KMS-11 (cell line): ENCODE measurements at regions not wholly inside any gene's neighbourhood (a gene's known extent, or its start where the extent isn't known, plus 50 kb on each side); places are given as distances from the start of the nearest gene placed in this dataset.

Source experiments
- H2AFZ ChIP-seq: fragments of 200-600 bp; sonication (generic); 2 replicates; pipeline ENCODE4 v1.6.1; 2016; ENCODE audit warnings: antibody characterized with exemption, mixed run types, low read depth
- H3K27ac ChIP-seq: fragments of 200-600 bp; sonication (generic); 2 replicates; pipeline ENCODE4 v1.6.1; 2016; ENCODE audit warnings: mild to moderate bottlenecking, mixed run types
- H3K27me3 ChIP-seq: fragments of 200-600 bp; sonication (generic); 2 replicates; pipeline ENCODE4 v1.6.1; 2017; ENCODE audit warnings: mild to moderate bottlenecking, low read depth, mixed run types, moderate library complexity; ENCODE audit not compliant: insufficient read depth
- H3K36me3 ChIP-seq: fragments of 200-600 bp; sonication (generic); 2 replicates; pipeline ENCODE4 v1.6.1; 2017; ENCODE audit warnings: mild to moderate bottlenecking, mixed run types; ENCODE audit not compliant: insufficient read depth
- H3K4me1 ChIP-seq: fragments of 200-600 bp; sonication (generic); 2 replicates; pipeline ENCODE4 v1.6.1; 2016; ENCODE audit warnings: mild to moderate bottlenecking, low read depth, mixed run types; ENCODE audit not compliant: poor library complexity, severe bottlenecking
- H3K4me2 ChIP-seq: fragments of 200-600 bp; sonication (generic); 2 replicates; pipeline ENCODE4 v1.7.0; 2016; ENCODE audit warnings: mild to moderate bottlenecking, mixed run types
- H3K4me3 ChIP-seq: fragments of 200-600 bp; sonication (generic); IDR thresholded peaks from 2 replicates; pipeline ENCODE4 v1.6.1; 2017; ENCODE audit warnings: low read depth, low read length, mixed read lengths; ENCODE audit not compliant: insufficient read depth
- H3K79me2 ChIP-seq: fragments of 200-600 bp; sonication (generic); 2 replicates; pipeline ENCODE4 v1.6.1; 2016; ENCODE audit warnings: low read depth, mixed run types; ENCODE audit not compliant: insufficient read depth
- H3K9ac ChIP-seq: fragments of 200-600 bp; sonication (generic); 2 replicates; pipeline ENCODE4 v1.6.1; 2016; ENCODE audit warnings: mild to moderate bottlenecking, mixed run types
- H4K20me1 ChIP-seq: fragments of 200-600 bp; sonication (generic); 2 replicates; pipeline ENCODE4 v1.6.1; 2016; ENCODE audit warnings: mild to moderate bottlenecking, mixed run types; ENCODE audit not compliant: insufficient read depth
- TF ChIP-seq, protein P1 (sequence below): fragments of 200-600 bp; sonication (generic); conservative IDR thresholded peaks from 2 replicates; pipeline ENCODE4 v1.6.1; 2017; ENCODE audit warnings: low read depth, mild to moderate bottlenecking, antibody characterized with exemption, low read length, moderate library complexity, mixed read lengths

DNA sequence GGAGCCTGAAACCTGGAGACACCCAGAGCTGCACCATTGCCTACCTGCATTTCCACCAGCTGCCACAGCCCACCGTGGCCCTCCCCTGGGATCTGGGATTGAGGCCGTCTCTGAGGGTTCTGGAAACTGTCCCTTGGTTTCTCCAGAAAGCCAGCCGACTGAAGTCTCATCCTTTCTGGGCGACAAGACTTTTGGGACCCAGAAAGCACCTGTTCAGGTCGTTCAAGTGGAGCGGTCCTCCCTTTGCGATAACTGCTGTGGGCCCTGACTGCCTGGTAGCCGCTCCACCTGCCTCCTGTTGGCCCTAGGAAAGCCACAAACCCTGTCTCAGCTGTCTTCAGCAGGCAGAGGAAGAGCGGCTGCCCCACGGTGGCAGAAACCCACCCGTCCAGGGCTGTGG lies 346.0 kb upstream of the MKI67 start:
- no peak overlapping the region for H3K4me2 ChIP-seq
- TF ChIP-seq, protein P1, sequence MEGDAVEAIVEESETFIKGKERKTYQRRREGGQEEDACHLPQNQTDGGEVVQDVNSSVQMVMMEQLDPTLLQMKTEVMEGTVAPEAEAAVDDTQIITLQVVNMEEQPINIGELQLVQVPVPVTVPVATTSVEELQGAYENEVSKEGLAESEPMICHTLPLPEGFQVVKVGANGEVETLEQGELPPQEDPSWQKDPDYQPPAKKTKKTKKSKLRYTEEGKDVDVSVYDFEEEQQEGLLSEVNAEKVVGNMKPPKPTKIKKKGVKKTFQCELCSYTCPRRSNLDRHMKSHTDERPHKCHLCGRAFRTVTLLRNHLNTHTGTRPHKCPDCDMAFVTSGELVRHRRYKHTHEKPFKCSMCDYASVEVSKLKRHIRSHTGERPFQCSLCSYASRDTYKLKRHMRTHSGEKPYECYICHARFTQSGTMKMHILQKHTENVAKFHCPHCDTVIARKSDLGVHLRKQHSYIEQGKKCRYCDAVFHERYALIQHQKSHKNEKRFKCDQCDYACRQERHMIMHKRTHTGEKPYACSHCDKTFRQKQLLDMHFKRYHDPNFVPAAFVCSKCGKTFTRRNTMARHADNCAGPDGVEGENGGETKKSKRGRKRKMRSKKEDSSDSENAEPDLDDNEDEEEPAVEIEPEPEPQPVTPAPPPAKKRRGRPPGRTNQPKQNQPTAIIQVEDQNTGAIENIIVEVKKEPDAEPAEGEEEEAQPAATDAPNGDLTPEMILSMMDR: no peak
- H4K20me1 ChIP-seq: no peaks in the 10 kb centered on the region
- no peak overlapping the region for H3K27ac ChIP-seq
- H3K4me3 ChIP-seq: no peak overlapping the region
- no peaks in the 10 kb centered on the region for H3K27me3 ChIP-seq
- H3K9ac ChIP-seq: no peak overlapping the region
- no peaks in the 10 kb centered on the region for H3K79me2 ChIP-seq
- H3K36me3 ChIP-seq: no peaks in the 10 kb centered on the region
- H3K4me1 ChIP-seq: no peaks in the 10 kb centered on the region
- H2AFZ ChIP-seq: no peak overlapping the region

DNA sequence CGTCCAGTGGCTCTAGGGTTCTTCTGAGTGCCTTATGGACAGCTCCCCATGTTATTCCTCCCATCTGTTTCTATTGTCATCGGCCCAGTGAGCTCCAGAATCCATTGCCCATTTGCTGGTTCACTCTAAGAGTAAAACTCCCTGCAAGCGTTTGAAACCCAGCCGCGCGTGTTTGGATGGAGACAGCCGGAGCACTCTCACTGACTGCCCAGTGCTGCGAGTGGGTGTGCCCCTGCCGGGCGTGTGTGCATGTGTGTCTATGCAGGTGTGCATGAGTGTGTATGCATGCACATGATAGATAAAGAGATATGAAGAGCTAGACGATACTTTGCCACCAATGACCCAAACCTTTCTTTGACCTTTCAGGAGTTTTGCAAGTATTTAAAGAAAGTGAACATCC lies 347.2 kb upstream of the MKI67 start:
- TF ChIP-seq, protein P1: no peak
- Histone ChIP-seq H3K4me2 (no peak overlapping the region), H2AFZ (no peak overlapping the region), H3K9ac (no peak overlapping the region), H3K27me3 (no peaks in the 10 kb centered on the region), H3K79me2 (no peaks in the 10 kb centered on the region), H3K4me1 (no peaks in the 10 kb centered on the region), H3K4me3 (no peak overlapping the region), H3K27ac (no peak overlapping the region), H4K20me1 (no peaks in the 10 kb centered on the region), H3K36me3 (no peaks in the 10 kb centered on the region)

DNA sequence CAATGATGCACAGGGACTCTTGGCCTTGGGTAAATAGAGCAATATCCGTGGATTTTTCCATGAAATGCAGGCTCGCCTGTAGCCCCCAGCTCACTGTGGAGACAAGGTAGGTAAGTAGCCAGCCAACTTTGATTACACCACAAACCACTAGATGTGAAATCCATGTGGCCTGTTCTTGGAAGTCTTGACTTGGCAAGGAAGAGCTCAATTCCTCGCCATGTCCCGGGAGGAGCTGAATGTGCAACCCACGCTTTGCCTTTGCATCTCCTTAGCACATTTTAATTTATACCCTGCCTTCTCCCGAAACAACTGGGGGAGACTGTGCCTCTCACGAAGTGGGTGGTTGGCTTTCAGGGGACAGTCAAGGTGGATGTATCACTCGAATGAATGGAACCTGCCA lies 347.7 kb upstream of the MKI67 start:
- Histone ChIP-seq H3K36me3 (no peaks in the 10 kb centered on the region), H3K27me3 (no peaks in the 10 kb centered on the region), H2AFZ (no peak overlapping the region), H3K4me3 (no peak overlapping the region), H3K27ac (no peak overlapping the region), H3K9ac (no peak overlapping the region), H3K4me2 (no peak overlapping the region), H4K20me1 (no peaks in the 10 kb centered on the region), H3K79me2 (no peaks in the 10 kb centered on the region), H3K4me1 (no peaks in the 10 kb centered on the region)
- TF ChIP-seq, protein P1: no peak

DNA sequence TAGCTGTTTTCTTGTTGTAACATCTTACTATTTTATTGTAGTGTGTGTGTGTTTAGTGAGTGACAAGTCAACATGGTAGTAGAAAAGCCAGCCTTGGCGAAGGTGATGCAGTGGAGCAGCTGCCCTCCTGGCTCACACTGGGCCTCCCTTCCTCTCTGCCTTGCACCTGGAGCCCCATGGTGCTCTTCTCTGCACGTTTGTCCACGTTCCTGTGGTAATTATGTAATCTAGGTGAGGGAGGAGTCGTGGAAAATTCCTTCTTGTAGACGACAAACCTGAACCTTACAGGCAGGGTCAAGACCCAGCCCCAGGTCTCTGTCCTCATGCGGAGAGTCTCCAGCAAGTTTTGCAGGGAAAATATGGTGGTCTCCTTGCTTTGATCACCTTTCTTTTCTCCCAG lies 348.3 kb upstream of the MKI67 start:
- H3K9ac ChIP-seq: no peak overlapping the region
- no peak overlapping the region for H2AFZ ChIP-seq
- H3K4me2 ChIP-seq: no peak overlapping the region
- no peaks in the 10 kb centered on the region for H3K27me3 ChIP-seq
- TF ChIP-seq, protein P1: no peak
- H3K4me1 ChIP-seq: no peaks in the 10 kb centered on the region
- H3K36me3 ChIP-seq: no peaks in the 10 kb centered on the region
- no peak overlapping the region for H3K4me3 ChIP-seq
- no peaks in the 10 kb centered on the region for H4K20me1 ChIP-seq
- no peaks in the 10 kb centered on the region for H3K79me2 ChIP-seq
- no peak overlapping the region for H3K27ac ChIP-seq
